Esophagus muscularis mucosa (tissue), 4 donors: ENCODE measurements at regions not wholly inside any gene's neighbourhood (a gene's known extent, or its start where the extent isn't known, plus 50 kb on each side); places are given as distances from the start of the nearest gene placed in this dataset.
"Not testable (repeated sequence)": the region's sequence is repeated elsewhere in the genome, so short reads cannot be mapped to it uniquely, and the experiment has no call there.

ENCODE experiments used
- DNase-seq: peaks from one replicate; pipeline ENCODE4 v3.0.0-alpha.2; 2017; ENCODE audit errors: extremely low spot score
- H3K27ac ChIP-seq, 4 donors: fragments of 200-600 bp; sonication (generic); replicated peaks in 1 of 4; 1 replicate in 3 of 4; 2 replicates in 1 of 4; pipeline ENCODE4 v1.5.1; 2016 to 2019; ENCODE audit warnings: mild to moderate bottlenecking in 1 of 4
- H3K27me3 ChIP-seq, 4 donors: fragments of 200-600 bp; sonication (generic); one replicate each; pipeline versions ENCODE4 v1.5.1 to v1.6.0; 2016 to 2019
- H3K36me3 ChIP-seq, 4 donors: fragments of 200-600 bp; sonication (generic); one replicate each; pipeline ENCODE4 v1.5.1; 2016 to 2019
- H3K4me1 ChIP-seq, 4 donors: fragments of 200-600 bp; sonication (generic); one replicate each; pipeline ENCODE4 v1.5.1; 2016 to 2019
- H3K4me3 ChIP-seq, 4 donors: fragments of 200-600 bp; sonication (generic); 1 replicate in 2 of 4; 2 replicates in 2 of 4; pipeline ENCODE4 v1.5.1; 2016 to 2019; ENCODE audit warnings: mild to moderate bottlenecking in 4 of 4, moderate library complexity in 1 of 4
- H3K9me3 ChIP-seq, 4 donors: fragments of 200-600 bp; sonication (generic); 1 replicate in 3 of 4; 2 replicates in 1 of 4; pipeline ENCODE4 v1.5.1; 2016 to 2019
- CTCF ChIP-seq, 3 experiments: fragments of 200-600 bp in 2 of 3; fragments of 450-650 bp in 1 of 3; sonication (generic) in 2 of 3; IDR thresholded peaks; one replicate each; pipeline ENCODE4 v1.5.1; 2017 to 2019; ENCODE audit warnings: antibody characterized with exemption in 3 of 3, mild to moderate bottlenecking in 2 of 3, moderate library complexity in 1 of 3
- EP300 ChIP-seq: sonication (generic); formaldehyde crosslinking; IDR thresholded peaks from one replicate; pipeline ENCODE4 v1.6.1; 2017; ENCODE audit warnings: antibody characterized with exemption
- POLR2A ChIP-seq: fragments of 450-650 bp; IDR thresholded peaks from one replicate; pipeline ENCODE4 v1.6.1; 2017; ENCODE audit warnings: antibody characterized with exemption, moderate library complexity, mild to moderate bottlenecking, low read depth
- POLR2AphosphoS5 ChIP-seq, 2 donors: sonication (generic); formaldehyde crosslinking; IDR thresholded peaks; one replicate each; pipeline ENCODE4 v1.6.1; 2017; ENCODE audit warnings: antibody characterized with exemption in 2 of 2
- WGBS: methylation state at CpG from one replicate; pipeline ENCODE4 v1.1.5; 2018; 5-methylcytosine and 5-hydroxymethylcytosine counted together
- intact Hi-C: fragments of 100-400 bp; cut with DNase I; formaldehyde crosslinking; loops from one replicate; pipeline ENCODE4 v1.15.1; 2023

GRCh38 chr3:10729439-10729838 lies 86.6 kb upstream of the SLC6A11 start:
- H3K36me3 ChIP-seq, result no peaks in the 10 kb centered on the region
- DNase-seq, result no peak
- H3K27me3 ChIP-seq, result peaks cover 0 to 30% (median 3%) of the 10 kb centered on the region in 4 donors
- H3K4me3 ChIP-seq, result no peak overlapping the region
- H3K9me3 ChIP-seq, result peaks cover 0 to 22% (median 15%) of the 10 kb centered on the region in 4 donors
- H3K27ac ChIP-seq, result no peak overlapping the region
- WGBS, result 69% methylated on average over 2 of the region's 2 CpGs
- H3K4me1 ChIP-seq, result no peaks in the 10 kb centered on the region
- TF ChIP-seq POLR2AphosphoS5 (IDR thresholded peaks at IDR 0.05) (no peak), CTCF (IDR thresholded peaks at IDR 0.05) (no peak), EP300 (no peak), POLR2A (no peak)
- intact Hi-C loops, result no loop called here

- TF ChIP-seq CTCF (IDR thresholded peaks at IDR 0.05), result no peak
- no peak for TF ChIP-seq EP300
- TF ChIP-seq POLR2AphosphoS5 (IDR thresholded peaks at IDR 0.05), result no peak
- no peak for TF ChIP-seq POLR2A
- Histone ChIP-seq H3K4me3 (no peak overlapping the region), H3K36me3 (no peaks in the 10 kb centered on the region), H3K4me1 (no peaks in the 10 kb centered on the region), H3K27me3 (peaks cover 0 to 37% (median 5%) of the 10 kb centered on the region in 4 donors), H3K9me3 (peaks cover 0 to 22% (median 15%) of the 10 kb centered on the region in 4 donors), H3K27ac (no peak overlapping the region)
- intact Hi-C loops, result no loop called here
- no peak for DNase-seq
Measured at GRCh38 chr3:10732292-10732691, 83.7 kb upstream of the SLC6A11 start.

GRCh38 chr3:10733297-10733696 lies 82.7 kb upstream of the SLC6A11 start:
- no peak for DNase-seq
- H3K9me3 ChIP-seq, result peaks cover 0 to 22% (median 15%) of the 10 kb centered on the region in 4 donors
- H3K4me3 ChIP-seq, result no peak overlapping the region
- no peak overlapping the region for H3K27ac ChIP-seq
- intact Hi-C loops, result no loop called here
- no peaks in the 10 kb centered on the region for H3K36me3 ChIP-seq
- peaks cover 0 to 47% (median 6%) of the 10 kb centered on the region in 4 donors for H3K27me3 ChIP-seq
- TF ChIP-seq CTCF (IDR thresholded peaks at IDR 0.05), result no peak
- no peak for TF ChIP-seq EP300
- no peak for TF ChIP-seq POLR2A
- no peak for TF ChIP-seq POLR2AphosphoS5 (IDR thresholded peaks at IDR 0.05)
- H3K4me1 ChIP-seq, result no peaks in the 10 kb centered on the region

- intact Hi-C loops, DNase-seq, H3K36me3 ChIP-seq, H3K27ac ChIP-seq, H3K4me3 ChIP-seq, H3K4me1 ChIP-seq: not testable (repeated sequence)
- 69% methylated on average over 3 of the region's 3 CpGs for WGBS
- Histone ChIP-seq H3K9me3 (peaks cover 0 to 22% (median 15%) of the 10 kb centered on the region in 4 donors), H3K27me3 (peaks cover 0 to 53% (median 12%) of the 10 kb centered on the region in 4 donors)
Measured at GRCh38 chr3:10736444-10736843, 79.6 kb upstream of the SLC6A11 start.

GRCh38 chr3:10737785-10738184 lies 78.2 kb upstream of the SLC6A11 start:
- TF ChIP-seq CTCF (IDR thresholded peaks at IDR 0.05) (no peak), POLR2A (no peak), POLR2AphosphoS5 (IDR thresholded peaks at IDR 0.05) (no peak), EP300 (no peak)

More at GRCh38 chr3:10737785-10738184, 78.2 kb upstream of the SLC6A11 start:
- Histone ChIP-seq H3K9me3 (peaks cover 0 to 13% (median 12%) of the 10 kb centered on the region in 4 donors), H3K27me3 (peaks cover 0 to 56% (median 12%) of the 10 kb centered on the region in 4 donors), H3K4me3 (no peak overlapping the region), H3K27ac (no peak overlapping the region), H3K4me1 (peaks cover 0 to 8% (median 5%) of the 10 kb centered on the region in 4 donors), H3K36me3 (no peaks in the 10 kb centered on the region)
- WGBS, result 88% methylated on average over 7 of the region's 7 CpGs
- intact Hi-C loops, result loop anchor here (2.0 kb wide), 1 partner anchor 393 kb away; no protein-coding TSS in a partner anchor
- no peak for DNase-seq
